ENCODE measurements at regions not wholly inside any gene's neighbourhood (a gene's known extent, or its start where the extent isn't known, plus 50 kb on each side); places are given as distances from the start of the nearest gene placed in this dataset.
"Not testable (repeated sequence)": the region's sequence is repeated elsewhere in the genome, so short reads cannot be mapped to it uniquely, and the experiment has no call there.

GRCh38 chr2:83802604-83803003 is 656.5 kb downstream of the SUCLG1 start:
- TF ChIP-seq, protein P1, sequence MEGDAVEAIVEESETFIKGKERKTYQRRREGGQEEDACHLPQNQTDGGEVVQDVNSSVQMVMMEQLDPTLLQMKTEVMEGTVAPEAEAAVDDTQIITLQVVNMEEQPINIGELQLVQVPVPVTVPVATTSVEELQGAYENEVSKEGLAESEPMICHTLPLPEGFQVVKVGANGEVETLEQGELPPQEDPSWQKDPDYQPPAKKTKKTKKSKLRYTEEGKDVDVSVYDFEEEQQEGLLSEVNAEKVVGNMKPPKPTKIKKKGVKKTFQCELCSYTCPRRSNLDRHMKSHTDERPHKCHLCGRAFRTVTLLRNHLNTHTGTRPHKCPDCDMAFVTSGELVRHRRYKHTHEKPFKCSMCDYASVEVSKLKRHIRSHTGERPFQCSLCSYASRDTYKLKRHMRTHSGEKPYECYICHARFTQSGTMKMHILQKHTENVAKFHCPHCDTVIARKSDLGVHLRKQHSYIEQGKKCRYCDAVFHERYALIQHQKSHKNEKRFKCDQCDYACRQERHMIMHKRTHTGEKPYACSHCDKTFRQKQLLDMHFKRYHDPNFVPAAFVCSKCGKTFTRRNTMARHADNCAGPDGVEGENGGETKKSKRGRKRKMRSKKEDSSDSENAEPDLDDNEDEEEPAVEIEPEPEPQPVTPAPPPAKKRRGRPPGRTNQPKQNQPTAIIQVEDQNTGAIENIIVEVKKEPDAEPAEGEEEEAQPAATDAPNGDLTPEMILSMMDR (conservative IDR thresholded peaks at IDR 0.05), result no peak
- Mint-ChIP-seq H3K9me3 (no peaks in the 10 kb centered on the region), H3K4me1 (ENCODE audit: unreplicated experiment) (no peaks in the 10 kb centered on the region), H3K27me3 (no peaks in the 10 kb centered on the region), H3K4me3 (no peak overlapping the region), H3K27ac (no peak overlapping the region), H3K36me3 (no peaks in the 10 kb centered on the region)
- no peak for DNase-seq (ENCODE audit: extremely low spot score, unreplicated experiment)

DNA sequence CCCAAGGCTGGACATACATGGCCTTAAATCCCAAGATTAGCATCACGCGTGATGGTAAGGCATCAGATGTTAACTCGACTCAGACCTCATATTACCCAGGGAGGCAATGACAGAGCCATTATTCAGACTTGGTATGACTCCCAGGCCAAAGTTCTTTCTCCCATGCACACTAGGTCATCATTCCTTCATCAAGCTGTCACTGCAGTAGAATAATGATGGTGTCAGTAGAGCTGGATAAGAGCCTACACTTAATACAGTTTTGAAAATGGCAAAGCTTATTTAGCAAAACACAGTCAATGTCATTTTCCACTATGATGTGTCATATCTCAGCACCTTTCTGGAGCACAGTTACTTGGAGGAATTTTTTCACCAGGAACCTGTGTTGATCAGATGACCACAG is 663.3 kb downstream of the SUCLG1 start:
- no peak for DNase-seq (ENCODE audit: extremely low spot score, unreplicated experiment)
- H3K27ac Mint-ChIP-seq, result no peak overlapping the region
- TF ChIP-seq, protein P1 (conservative IDR thresholded peaks at IDR 0.05), result no peak
- no peaks in the 10 kb centered on the region for H3K27me3 Mint-ChIP-seq
- no peaks in the 10 kb centered on the region for H3K36me3 Mint-ChIP-seq
- H3K4me3 Mint-ChIP-seq, result no peak overlapping the region
- no peaks in the 10 kb centered on the region for H3K9me3 Mint-ChIP-seq
- no peaks in the 10 kb centered on the region for H3K4me1 Mint-ChIP-seq (ENCODE audit: unreplicated experiment)

GRCh38 chr2:83790467-83790866 is 668.6 kb downstream of the SUCLG1 start:
- H3K4me3 Mint-ChIP-seq; H3K36me3 Mint-ChIP-seq; H3K27me3 Mint-ChIP-seq; H3K9me3 Mint-ChIP-seq; DNase-seq (ENCODE audit: extremely low spot score, unreplicated experiment); H3K4me1 Mint-ChIP-seq (ENCODE audit: unreplicated experiment); H3K27ac Mint-ChIP-seq: not testable (repeated sequence)

DNA sequence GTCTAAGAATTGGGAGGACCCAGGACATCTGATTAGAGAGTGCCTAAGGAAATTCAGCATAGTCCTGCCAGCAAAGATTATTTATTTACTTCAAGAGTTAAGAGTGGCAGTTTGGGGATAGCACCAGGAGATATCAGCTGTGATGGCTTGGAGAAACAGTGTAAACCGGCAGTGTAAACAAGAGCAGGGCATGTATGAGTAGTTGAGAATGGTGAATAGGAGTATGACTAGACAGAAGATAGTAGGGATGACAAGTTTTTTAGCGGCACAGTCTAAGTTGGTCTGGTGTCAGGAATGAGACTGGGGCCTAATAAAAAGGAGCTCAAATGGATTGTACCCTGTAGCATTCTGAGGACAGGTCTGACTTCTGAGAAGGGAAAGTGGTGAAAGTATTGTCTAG is 669.4 kb downstream of the SUCLG1 start:
- not testable (repeated sequence) for H3K36me3 Mint-ChIP-seq, H3K27ac Mint-ChIP-seq

GRCh38 chr2:83788938-83789566 is 670.0 kb downstream of the SUCLG1 start:
- H3K27me3 Mint-ChIP-seq; H3K27ac Mint-ChIP-seq; DNase-seq (ENCODE audit: extremely low spot score, unreplicated experiment): not testable (repeated sequence)

More for the DNA sequence above, 669.4 kb downstream of the SUCLG1 start:
- H3K4me3 Mint-ChIP-seq; DNase-seq (ENCODE audit: extremely low spot score, unreplicated experiment); H3K27me3 Mint-ChIP-seq; H3K9me3 Mint-ChIP-seq; H3K4me1 Mint-ChIP-seq (ENCODE audit: unreplicated experiment): not testable (repeated sequence)

DNA sequence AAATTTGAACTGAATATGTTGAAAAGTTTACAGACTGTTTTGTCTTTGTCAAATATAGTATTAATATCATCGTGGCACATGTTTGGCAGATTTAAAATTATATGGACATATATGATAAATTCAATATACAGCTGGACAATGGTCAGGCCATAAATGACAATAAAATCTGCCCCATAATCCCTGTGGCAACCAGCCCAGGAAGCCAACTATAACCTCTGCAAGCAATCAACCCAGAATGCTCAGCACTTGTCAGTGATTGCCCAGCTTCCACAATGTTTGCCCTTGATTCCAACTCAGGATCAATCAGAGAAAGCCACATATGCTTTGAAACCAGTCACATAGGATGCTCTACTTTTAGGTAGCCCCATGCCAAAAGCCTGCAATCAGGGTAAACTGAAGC is 671.9 kb downstream of the SUCLG1 start:
- Mint-ChIP-seq H3K4me3 (no peak overlapping the region), H3K27ac (no peak overlapping the region), H3K9me3 (no peaks in the 10 kb centered on the region), H3K27me3 (peaks cover 3% of the 10 kb centered on the region), H3K36me3 (no peaks in the 10 kb centered on the region), H3K4me1 (ENCODE audit: unreplicated experiment) (no peaks in the 10 kb centered on the region)
- DNase-seq (ENCODE audit: extremely low spot score, unreplicated experiment), result no peak
- TF ChIP-seq, protein P1 (conservative IDR thresholded peaks at IDR 0.05), result no peak

More at GRCh38 chr2:83788938-83789566, 670.0 kb downstream of the SUCLG1 start:
- H3K36me3 Mint-ChIP-seq; H3K9me3 Mint-ChIP-seq; H3K4me1 Mint-ChIP-seq (ENCODE audit: unreplicated experiment); H3K4me3 Mint-ChIP-seq: not testable (repeated sequence)

DNA sequence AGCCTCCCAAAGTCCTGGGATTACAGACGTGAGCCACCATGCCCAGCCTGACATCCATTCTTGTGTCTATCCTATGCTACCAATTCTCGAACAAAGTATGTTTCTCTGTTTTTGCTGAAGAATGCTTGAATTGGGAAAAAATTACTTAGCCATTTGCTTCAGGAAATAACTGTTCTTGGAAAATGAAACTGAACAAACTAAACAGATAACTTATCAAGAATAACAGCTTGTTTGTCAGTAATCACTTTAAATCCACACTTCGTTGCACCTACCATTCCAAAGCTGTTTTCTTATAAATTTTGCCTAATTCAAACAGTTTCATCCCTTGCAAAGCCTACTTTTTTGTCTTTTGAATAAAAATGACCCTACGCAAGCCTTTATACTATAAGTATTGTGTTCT is 672.9 kb downstream of the SUCLG1 start:
- H3K9me3 Mint-ChIP-seq, result no peaks in the 10 kb centered on the region
- no peak overlapping the region for H3K27ac Mint-ChIP-seq
- TF ChIP-seq, protein P1 (conservative IDR thresholded peaks at IDR 0.05), result no peak
- no peak overlapping the region for H3K4me3 Mint-ChIP-seq
- DNase-seq (ENCODE audit: extremely low spot score, unreplicated experiment), result no peak
- H3K27me3 Mint-ChIP-seq, result peaks cover 3% of the 10 kb centered on the region
- no peaks in the 10 kb centered on the region for H3K4me1 Mint-ChIP-seq (ENCODE audit: unreplicated experiment)
- no peaks in the 10 kb centered on the region for H3K36me3 Mint-ChIP-seq
